HFF-Myc (cell line): ENCODE measurements at regions not wholly inside any gene's neighbourhood (a gene's known extent, or its start where the extent isn't known, plus 50 kb on each side); places are given as distances from the start of the nearest gene placed in this dataset.
A peak's percentile ranks its signal among the peaks of the same experiment; 100 is the strongest.
"Not testable (repeated sequence)": the region's sequence is repeated elsewhere in the genome, so short reads cannot be mapped to it uniquely, and the experiment has no call there.

Experiments
- DNase-seq: peaks from one replicate; pipeline ENCODE4 v3.0.0-alpha.2; 2011; ENCODE audit warnings: low read depth; ENCODE audit errors: extremely low read depth
- H3K4me3 ChIP-seq: replicated peaks from 2 replicates; pipeline ENCODE4 v1.5.1; 2011; ENCODE audit warnings: low read depth, mild to moderate bottlenecking, control low read depth, low read length
- CTCF ChIP-seq: IDR thresholded peaks from 2 replicates; pipeline ENCODE4 v1.5.1; 2012; ENCODE audit warnings: mild to moderate bottlenecking, low read depth, low read length, control low read depth; ENCODE audit errors: missing control alignments

DNA sequence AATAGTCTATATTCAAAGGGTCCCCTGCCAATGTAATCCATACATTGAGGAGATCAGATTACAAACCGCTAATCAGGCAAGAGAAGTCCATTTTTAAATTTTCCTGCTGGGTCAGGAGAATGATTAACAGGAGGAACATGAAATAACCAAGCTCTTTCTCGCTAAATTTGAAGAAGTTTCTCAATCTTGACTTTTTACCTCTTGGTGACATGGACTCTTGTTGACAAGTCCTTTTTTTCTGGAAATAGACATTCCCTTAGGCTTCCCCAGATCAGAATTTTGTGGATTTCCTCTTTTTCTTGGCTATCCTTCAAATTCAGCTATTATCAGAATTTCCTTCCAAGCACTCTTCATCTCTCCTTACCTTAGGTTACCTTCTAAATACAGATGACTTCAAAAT, 153.0 kb upstream of the LRATD1 start:
- DNase-seq, result no peak
- TF ChIP-seq CTCF, result no peak
- no peak overlapping the region for H3K4me3 ChIP-seq

DNA sequence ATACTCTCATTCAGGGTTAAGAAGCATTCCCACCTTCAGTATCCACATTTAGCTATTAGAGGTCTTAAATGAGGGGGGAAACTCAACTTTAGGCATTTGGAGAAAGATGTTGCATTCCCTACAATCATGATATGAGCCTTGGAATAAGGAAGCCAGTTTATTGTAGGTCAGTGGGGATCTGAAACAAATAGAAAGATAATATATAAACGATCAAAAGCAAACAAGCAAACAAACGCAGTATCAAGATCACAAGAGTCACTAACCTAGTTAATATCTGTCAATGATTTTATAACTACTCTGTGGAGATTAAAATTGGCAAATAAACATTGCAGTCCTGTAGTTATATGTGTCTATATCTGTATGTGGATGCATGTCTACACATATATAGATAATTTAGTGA, 152.4 kb upstream of the LRATD1 start:
- DNase-seq, result no peak
- H3K4me3 ChIP-seq, result no peak overlapping the region
- TF ChIP-seq CTCF, result no peak

GRCh38 chr2:14480906-14481305, 151.6 kb upstream of the LRATD1 start:
- DNase-seq, result no peak
- no peak overlapping the region for H3K4me3 ChIP-seq
- TF ChIP-seq CTCF, result no peak

DNA sequence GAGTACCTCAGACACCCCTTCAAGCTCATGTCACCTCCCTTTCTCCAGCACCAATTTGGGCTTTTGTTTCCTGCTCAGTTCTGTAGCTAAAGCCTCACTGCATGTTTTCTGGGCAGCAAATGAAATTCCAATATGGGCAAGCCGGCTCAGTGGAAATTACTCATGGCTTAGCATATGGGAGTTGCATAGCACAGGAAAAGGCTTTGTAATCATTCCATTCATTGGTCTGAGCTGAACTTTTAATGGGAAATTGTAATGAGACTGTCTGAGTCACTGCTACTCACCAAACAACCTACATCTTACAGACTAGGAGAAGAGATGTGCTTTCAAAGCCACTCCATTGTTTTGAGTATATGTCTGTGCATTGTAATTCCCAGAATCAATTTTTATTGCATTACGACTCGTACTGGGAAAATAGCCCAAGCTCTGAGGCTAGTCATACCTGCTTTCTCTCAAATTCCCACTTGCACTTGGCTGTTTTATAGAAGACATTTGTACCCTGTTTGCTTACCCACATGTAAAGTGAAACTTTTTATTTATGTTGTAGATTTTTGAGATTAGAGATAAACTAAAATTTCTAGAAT, 139.5 kb upstream of the LRATD1 start:
- DNase-seq, result peak; percentile 69
- no peak for TF ChIP-seq CTCF
- H3K4me3 ChIP-seq, result no peak overlapping the region

- no peak overlapping the region for H3K4me3 ChIP-seq
- no peak for TF ChIP-seq CTCF
- no peak for DNase-seq
Measured at GRCh38 chr2:14494759-14495158, 137.8 kb upstream of the LRATD1 start.

DNA sequence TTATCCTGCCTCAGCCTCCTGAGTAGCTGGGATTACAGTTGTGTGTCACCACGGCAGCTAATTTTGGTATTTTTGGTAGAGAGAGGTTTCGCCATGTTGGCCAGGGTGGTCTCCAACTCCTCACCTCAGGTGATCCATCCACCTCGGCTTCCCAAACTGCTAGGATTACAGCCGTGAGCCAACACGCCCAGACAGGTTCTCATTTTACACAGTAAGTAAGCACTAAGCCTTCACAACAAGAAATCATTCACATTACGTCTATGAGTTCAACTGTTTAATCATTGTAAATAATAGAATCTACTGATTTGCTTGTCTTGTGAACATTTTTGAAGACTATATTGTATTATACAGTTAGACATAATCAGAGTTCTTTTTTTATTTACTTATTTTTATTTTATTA, 131.5 kb upstream of the LRATD1 start:
- no peak for DNase-seq
- H3K4me3 ChIP-seq, result no peak overlapping the region
- no peak for TF ChIP-seq CTCF

- H3K4me3 ChIP-seq, DNase-seq: not testable (repeated sequence)
Measured at GRCh38 chr2:14506955-14507354, 125.6 kb upstream of the LRATD1 start.
